GM19324 (cell line): ENCODE measurements at regions not wholly inside any gene's neighbourhood (a gene's known extent, or its start where the extent isn't known, plus 50 kb on each side); places are given as distances from the start of the nearest gene placed in this dataset.
"Not testable (repeated sequence)": the region's sequence is repeated elsewhere in the genome, so short reads cannot be mapped to it uniquely, and the experiment has no call there.

Experiments
- ATAC-seq: cut with Tn5 transposase; IDR thresholded peaks from one replicate; pipeline ENCODE4 v1.9.1; 2021; ENCODE audit warnings: mild to moderate bottlenecking, moderate library complexity; ENCODE audit not compliant: unreplicated experiment, low FRiP score

DNA sequence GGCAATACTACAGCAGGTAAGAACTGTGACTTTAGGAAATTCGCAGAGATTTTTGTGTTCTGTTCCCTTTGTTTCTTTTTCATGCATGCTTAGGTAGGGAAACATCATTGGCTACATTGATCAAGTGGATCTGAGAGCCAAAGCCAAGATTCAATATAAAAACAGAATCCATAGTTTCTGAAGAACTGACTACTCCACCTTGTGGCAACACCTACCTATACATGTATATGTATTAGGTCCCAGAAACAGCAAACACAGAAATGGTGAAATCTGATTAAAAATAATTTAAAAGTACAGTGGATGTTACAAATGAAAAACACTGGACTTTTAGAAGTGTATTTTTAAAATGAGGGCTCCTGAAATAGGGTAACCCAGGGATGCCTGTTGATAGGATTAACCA is 322.6 kb upstream of the MAOA start:
- no peak for ATAC-seq

DNA sequence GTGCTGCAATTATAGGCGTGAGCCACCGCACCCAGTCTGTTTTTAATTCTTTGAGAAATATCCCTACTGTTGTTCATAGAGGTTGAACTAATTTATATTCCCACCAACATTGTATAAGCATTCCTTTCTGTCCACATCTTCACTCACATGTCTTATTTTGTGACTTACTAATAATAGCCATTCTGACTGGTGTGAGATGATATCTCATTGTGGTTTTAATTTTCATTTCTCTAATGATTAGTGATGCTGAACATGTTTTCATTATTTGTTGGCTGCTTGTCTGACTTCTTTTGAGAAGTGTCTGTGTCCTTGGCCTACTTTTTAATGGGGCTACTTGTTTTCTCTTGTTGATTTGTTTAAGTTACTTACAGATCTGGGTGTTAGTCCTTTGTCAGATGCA is 310.9 kb upstream of the MAOA start:
- no peak for ATAC-seq

DNA sequence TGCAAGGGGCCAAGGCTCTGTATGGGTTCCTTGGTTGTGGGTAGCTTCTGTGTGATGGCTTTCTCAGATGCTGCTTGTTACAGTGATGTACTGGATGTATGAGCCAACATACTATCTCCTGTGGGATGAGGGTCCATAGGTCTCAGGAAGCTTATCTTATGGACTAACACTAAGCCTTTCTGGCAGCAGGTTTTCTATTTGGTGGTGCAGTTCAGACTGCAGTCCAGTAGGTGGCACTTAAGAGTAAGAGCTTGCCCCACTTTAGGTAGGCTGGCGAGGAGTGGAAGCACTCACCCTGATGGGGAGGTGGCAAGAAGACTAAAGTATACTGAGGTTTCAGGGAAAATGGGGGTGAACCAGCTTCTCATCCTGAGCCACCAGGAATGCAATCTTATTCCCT is 306.7 kb upstream of the MAOA start:
- ATAC-seq: peak; percentile 69

DNA sequence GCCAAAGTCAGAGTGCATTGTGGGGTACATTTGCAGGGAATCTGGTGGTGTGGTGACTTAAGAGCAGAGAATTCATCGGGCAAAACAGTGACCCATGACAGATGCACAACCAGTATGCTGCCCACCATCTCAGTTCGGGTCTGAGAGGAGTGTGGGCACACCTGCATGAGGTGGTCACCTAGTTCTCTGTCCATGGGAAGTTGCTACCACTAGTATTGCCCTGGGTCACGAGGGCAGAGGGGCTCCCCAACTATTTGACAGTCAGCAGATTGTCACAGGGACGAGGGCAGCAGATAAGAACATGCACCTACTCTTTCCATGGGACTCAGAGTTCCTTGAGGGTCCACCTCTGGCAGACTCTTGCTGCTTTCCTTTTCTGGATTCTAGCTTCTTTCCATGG is 305.2 kb upstream of the MAOA start:
- ATAC-seq: no peak

DNA sequence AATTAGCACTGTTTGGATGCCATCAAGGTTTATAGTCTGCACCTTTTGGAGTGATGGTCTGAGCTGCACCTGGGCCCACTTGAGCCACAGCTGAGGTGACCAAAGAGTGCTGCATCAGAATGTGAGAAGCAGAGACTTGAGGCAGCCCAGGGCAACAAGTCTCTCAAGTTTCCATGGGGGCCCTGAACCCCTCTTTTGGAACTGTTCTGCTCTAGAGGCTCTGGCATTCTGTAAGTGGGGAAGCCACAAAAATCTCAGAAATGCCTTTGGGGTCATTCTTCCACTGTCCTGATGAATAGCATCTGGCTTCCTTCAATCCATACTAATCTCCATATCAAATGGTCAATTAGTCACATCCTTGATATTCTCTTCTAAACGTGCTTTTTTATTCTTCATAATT is 298.4 kb upstream of the MAOA start:
- no peak for ATAC-seq

DNA sequence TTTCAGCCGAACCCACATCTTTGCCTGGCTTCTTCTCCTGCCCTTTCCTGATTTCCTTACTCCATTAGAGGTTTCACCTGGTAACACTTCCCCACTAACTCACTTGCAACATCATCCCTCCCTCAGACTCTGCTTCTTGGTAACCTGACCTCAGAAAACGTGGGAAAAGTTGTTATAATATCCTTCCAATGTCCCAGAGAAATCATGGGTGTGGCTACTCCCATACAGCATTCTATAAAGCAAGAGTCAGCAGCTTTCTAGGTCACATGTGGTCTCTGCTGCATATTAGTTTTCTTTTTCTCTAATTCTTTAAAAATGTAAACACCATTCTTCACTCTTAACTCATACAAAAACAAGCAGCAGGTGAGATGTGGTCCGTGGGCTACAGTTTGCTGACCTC is 283.1 kb upstream of the MAOA start:
- ATAC-seq: no peak

DNA sequence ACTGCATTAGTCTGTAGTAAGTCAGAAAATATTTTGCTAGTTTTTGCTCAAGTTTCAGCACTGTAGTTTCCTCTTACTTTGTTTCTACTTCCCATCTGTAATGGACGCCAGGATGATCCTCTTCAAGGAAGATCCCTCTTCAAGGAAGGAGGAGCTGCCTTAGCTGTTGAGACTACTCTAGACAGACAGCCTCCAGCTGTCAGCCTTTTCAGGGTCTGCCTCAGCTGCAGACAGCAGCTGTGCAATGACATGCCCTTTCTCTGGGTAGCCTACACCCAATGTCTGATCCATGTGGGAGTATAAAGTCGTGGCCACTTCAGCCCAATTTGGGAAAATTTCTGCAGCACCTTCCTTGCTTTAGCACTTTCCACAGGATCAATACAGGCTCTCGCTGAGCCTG is 281.0 kb upstream of the MAOA start:
- no peak for ATAC-seq

DNA sequence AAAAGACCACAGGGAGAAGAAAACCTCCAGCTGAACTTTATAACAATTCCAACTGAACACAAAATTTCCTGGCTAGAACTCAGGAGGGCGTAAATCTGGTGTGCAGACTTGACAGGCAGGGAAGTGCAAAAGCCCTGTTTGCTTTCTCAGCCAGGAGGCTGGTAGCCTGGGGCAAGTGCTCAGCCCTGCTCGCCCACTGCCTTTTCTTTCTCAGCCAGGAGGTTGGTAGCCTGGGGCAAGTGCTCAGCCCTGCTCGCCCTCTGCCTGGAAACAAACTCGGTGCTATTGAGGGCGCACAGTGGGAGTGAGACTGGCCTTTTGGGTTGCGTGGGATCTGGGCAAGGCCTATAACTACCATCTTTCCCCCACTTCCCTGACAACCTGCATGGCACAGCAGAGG is 275.4 kb upstream of the MAOA start:
- ATAC-seq: no peak

DNA sequence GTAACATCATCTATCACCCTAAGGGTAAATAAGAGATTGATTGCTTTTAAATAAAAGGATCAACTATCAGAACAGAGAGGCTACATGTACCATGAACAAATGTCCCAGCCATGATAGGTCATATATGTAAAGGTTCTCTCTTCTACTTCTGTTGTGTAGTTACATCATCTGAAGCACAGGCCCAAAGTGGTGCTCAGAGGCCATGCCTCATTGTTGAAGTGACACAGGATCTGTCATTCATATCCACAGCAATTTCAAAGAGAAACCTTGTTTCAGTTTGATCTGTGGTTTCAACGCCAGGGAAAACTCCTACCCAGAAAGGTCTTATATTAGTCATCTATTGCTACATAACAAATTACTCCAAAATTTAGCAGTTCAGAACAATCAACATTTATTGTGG is 269.2 kb upstream of the MAOA start:
- no peak for ATAC-seq

DNA sequence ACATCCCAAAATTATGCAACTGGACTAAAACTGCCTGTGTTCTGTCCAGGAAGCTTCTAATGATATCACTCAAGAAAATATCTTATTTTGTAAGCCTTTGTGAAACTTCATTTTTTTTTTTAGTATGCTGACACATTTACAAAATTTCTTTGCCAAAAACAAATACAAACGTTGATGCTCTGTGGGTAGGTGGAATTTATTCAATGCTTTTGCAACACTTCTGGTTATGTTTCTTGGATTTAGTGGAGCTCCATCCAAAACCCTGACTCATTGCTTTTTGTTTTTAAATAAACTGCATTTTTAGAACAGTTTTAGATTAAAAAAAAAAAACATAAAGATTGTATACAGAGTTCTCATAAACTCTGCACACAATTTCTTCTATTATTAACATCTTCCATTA is 250.9 kb upstream of the MAOA start:
- no peak for ATAC-seq

DNA sequence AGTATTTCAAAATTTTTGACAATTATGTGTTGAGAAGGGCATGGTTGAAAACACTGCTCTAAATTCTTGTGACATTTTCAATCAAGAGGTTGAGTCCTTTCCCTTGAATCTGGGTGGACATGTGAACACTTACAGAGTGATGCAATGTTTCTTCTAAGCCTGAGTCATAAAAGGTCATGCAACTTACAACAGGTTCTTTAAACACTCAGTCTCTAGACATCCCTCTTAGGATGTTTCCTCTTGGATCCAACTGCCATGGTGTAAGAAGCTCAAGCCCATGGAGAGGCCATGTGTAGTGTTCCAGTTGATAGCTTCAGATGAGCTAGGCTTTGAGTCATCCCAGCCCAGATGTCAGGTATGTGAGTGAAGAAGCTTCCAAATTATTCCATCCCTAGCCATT is 232.2 kb upstream of the MAOA start:
- ATAC-seq: no peak

DNA sequence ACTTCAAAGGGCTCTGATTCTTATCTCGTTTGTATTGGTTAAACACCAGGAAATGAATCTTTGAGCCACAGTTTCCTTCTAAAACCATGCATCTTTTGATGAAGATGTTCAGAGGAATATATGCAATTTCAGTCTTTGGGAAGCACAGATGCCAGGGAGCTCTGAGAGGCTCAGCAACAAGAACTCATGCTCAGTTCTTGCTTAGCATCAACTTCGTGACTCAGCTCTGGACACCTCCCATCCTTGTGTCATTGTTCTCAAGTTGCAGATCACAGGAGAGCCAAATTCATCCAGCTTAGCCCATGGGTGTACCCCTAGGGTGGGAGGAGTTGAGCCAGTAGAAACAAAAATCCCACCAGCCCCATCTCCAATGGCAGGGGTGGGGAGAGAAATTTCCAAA is 219.6 kb upstream of the MAOA start:
- ATAC-seq: no peak

DNA sequence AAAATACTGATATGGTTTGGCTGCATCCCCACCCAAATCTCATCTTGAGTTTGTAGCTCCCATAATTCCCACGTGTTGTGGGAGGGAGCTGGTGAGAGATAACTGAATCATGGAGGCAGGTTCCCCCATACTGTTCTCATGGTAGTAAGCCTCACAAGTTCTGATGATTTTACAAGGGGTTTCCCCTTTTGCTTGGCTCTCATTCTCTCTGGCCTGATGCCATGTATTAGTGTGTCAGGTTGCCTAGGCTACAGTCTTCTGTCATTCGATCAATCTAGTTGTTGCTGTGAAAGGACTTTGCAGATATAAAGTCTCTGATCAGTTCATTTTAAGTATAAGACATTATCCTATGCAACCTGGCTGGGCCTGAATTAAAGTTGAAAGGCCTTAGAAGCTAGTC is 209.3 kb upstream of the MAOA start:
- ATAC-seq: no peak

DNA sequence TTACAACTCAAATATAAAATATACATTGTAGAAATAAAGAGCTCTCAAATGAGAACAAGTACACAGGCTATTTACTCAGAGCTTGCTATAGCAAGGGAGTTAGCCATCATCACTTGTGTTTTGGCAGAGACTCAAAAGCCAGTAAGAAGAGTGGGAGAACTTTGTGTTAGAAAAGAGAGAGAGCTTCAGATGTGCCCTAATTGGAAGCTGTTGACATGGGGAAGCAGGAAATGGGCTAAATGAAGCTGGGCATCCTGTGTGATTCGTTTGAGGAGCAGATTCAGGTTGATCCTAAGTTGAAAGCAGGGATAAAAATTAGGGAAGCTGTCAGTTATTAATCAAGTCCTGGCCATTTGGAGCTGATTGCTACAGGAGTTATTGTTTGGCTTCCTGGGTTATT is 207.4 kb upstream of the MAOA start:
- no peak for ATAC-seq

DNA sequence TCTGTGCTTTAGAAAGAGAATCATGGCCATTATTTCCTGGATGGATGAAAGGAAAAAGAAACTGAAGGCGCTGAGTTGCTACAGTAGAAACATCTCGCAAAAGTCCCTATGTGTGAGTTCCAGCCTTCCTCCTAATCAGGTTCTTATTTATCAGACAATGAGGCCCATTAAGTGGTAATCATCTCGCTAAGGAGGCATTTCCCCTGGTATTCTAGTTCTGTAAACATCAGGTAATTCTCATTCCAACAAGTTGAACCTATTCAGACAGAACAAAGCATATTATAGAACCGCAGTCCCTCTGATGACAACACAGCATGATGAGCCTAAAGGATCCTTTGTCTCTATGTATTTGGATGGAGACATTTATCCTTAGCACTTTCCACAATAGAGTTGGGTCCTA is 205.7 kb upstream of the MAOA start:
- no peak for ATAC-seq

DNA sequence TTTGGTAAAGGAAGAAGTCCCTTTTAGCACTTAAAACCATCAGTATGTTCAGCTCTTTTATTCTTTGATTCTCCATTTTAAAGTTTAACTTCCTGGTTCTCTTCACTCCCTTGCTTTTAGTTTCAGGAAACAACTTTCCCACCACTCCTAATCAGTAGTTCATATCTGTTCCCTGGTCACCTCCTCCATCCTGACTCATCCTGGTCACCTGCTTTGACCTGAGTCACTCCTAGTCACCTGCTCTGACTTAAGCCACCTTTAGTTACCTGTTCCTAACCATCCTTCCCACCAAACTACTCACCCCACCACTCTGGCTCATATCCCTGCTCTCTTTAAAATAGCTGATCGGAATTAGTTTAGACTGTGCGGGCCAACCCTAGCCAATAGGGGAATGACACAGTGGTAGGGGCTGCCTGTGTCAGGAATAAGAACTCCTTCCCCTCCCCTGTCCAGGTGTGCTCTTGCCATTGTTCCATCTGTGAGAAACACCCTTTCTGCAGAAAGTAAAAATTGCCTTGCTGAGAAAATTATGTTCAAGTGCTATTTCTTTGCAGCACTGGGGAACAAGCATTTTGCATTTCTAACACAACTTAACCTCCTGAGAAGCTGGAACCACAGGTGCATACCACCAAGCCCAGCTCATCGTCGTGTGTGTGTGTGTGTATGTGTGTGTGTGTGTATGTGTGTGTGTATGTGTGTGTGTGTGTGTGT is 204.0 kb upstream of the MAOA start:
- ATAC-seq: not testable (repeated sequence)

DNA sequence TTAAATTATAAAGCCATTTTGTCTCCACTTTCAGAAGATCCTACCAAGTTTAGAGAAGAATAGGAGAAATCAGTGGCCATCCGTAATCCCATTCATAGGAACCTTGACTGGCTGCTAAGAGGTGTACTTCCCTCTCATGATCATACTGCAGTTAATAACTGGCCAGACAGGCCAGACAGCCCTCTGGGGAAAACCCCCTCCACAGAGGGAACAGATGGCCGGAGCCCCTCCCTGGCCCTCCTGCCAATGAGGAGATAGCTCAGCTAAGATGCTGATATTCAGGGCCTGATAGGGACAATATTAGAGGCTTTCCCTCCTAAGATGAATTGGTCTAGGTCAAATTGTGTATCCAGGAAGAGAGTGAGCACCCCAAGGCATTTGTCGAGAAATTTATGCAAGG is 200.0 kb upstream of the MAOA start:
- ATAC-seq: no peak

DNA sequence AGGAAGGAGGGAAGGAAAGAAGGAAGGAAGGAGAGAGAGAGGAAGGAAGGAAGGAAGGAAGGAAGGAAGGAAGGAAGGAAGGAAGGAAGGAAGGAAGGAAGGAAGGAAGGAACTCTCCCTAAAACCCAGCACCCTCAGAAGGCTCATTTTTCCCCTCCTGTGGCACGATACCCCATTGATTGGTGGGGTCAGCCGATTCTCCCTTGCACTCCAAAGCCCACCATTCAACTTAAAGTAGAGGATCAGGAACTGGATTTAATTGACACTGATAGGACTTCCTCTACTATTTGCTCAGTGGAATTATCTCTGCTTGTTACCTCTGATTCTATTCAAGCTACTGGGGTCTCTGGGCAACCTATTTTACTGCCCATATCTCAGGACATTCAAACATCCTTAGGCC is 199.2 kb upstream of the MAOA start:
- ATAC-seq: no peak

DNA sequence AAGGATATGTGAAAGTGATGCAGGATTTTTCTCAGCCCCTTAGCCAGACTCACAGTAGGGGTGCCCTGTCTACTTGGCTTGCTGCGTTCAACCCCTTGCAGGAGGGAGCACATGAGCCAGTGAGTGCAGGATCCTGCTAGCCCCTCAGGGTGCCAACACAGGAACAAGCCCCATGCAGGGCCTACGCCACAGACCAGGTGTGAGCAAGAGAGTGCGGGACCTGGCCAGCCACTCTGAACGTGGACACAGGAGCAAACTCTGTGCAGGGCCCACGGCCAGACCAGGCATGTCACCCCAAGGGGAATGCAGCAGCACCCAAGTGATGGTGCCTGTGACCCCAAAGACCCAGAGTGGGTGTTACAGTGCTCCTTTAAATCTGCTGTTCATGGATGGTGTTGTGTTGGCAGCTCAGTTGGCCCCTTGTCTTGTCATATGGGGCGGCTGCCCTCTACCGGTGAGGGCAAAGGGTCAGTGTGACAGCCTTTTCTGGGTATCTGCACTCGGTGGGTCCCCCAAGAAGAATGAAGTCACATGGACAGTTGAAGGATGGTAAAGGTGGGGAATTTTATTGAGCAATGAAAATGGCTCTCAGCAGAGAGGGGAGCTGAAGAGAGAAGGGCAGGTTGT is 188.4 kb upstream of the MAOA start:
- no peak for ATAC-seq

DNA sequence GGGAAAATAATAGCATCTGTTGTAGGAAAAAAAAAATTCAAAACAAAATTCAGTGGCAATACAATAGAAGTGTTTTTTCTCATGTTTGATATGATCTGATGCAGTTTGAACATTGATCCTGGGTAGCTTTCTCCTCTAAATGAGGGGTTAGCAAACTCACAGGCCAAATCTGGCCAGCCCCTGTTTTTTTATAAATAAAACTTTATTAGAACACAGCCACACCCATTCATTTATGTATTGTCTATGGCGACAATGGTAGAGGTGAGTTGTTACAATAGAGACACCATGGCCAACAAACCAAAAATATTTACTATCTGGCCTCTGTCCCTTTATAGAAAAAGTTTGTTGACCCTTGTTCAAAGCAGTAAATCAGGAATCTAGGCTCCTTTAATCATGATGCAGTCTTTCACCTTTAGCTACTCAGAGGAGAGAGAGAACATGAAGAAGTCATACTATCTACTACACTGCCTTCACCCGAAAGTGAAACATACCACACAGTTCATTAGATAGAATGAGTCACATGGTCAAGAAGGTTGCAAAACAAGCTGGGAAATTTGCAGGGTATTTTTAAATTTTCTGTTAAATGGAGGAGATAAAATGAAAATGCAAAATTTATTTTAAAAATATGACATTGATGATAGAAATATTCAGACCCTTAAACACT is 186.6 kb upstream of the MAOA start:
- ATAC-seq: no peak

DNA sequence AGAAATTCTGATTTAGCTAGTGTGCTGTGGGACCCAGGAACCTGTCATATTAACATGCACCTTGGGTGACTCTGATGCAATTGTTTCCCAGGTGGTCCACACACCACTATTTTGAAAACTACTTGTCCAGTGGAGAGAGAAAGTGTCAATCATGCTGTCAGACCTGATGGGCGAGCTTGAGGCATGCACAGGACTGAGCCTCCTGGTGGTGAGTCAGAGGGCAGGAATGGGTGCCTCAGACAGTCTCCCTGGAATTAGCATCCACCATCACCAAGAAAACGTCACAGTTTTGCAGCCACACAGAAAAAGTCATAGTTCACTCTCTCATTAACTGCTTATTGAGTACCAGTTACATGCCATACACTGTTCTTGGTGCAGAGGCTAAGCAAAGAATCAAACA is 181.8 kb upstream of the MAOA start:
- ATAC-seq: no peak

DNA sequence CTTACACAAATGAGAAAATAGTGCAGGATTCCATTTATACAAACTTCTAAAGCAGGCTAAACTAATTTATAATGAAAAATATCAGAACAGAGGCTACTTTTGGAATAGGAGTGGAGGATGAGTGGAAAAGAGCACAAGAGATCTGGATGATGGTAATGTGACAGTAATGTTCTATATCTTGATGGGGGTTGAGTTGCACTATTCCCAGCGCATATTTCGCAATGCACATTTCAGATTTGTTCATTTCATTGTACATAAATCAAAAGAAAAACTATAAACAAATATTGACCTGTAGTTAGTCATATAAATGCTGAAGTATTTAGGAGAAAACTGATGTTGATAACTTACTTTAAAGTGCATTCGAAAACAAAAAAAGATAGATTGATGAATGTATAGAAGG is 177.0 kb upstream of the MAOA start:
- ATAC-seq: no peak
